ENCODE measurements at regions not wholly inside any gene's neighbourhood (a gene's known extent, or its start where the extent isn't known, plus 50 kb on each side); places are given as distances from the start of the nearest gene placed in this dataset.
"Not testable (repeated sequence)": the region's sequence is repeated elsewhere in the genome, so short reads cannot be mapped to it uniquely, and the experiment has no call there.

DNA sequence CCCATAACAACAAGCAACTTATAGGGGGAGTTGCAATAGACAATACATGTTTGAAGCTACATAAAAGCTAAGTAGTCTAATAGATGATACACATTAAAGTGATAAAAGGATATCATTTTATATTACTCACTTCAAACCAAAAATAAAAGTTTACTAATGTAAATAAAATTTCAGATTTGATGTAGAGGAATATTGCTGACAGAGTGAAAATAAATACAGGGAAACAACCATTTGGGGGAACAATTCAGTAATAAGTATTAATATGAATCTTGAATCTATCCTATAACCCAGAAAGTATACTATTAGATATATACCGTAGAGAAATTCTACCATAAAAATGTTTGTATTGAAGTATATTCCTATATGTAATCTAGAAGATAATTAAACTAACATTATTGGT is 1248.9 kb upstream of the EPHA6 start:
- no peaks in the 10 kb centered on the region for H3K9me3 ChIP-seq (ENCODE audit: insufficient read depth, low read length)
- no peaks in the 10 kb centered on the region for H4K20me1 ChIP-seq (ENCODE audit: low read depth, low read length)
- H2AFZ ChIP-seq (ENCODE audit: low read depth, low read length, severe bottlenecking) = no peak overlapping the region
- no peaks in the 10 kb centered on the region for H3F3A ChIP-seq (ENCODE audit: insufficient read depth)
- TF ChIP-seq, protein P1, sequence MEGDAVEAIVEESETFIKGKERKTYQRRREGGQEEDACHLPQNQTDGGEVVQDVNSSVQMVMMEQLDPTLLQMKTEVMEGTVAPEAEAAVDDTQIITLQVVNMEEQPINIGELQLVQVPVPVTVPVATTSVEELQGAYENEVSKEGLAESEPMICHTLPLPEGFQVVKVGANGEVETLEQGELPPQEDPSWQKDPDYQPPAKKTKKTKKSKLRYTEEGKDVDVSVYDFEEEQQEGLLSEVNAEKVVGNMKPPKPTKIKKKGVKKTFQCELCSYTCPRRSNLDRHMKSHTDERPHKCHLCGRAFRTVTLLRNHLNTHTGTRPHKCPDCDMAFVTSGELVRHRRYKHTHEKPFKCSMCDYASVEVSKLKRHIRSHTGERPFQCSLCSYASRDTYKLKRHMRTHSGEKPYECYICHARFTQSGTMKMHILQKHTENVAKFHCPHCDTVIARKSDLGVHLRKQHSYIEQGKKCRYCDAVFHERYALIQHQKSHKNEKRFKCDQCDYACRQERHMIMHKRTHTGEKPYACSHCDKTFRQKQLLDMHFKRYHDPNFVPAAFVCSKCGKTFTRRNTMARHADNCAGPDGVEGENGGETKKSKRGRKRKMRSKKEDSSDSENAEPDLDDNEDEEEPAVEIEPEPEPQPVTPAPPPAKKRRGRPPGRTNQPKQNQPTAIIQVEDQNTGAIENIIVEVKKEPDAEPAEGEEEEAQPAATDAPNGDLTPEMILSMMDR (IDR thresholded peaks at IDR 0.05; ENCODE audit: insufficient read depth, low read length, poor library complexity, severe bottlenecking) = no peak
- no peak for TF ChIP-seq EZH2phosphoT487 (conservative IDR thresholded peaks at IDR 0.05; ENCODE audit: low read length)
- H3K4me2 ChIP-seq (ENCODE audit: low read depth, low read length, poor library complexity, severe bottlenecking) = no peak overlapping the region
- H3K4me3 ChIP-seq (ENCODE audit: insufficient read depth, low read length, poor library complexity, severe bottlenecking) = no peak overlapping the region
- H3K9me2 ChIP-seq (replicated peaks; ENCODE audit: insufficient read depth, low read length) = no peaks in the 10 kb centered on the region
- no peaks in the 10 kb centered on the region for H3K36me3 ChIP-seq (ENCODE audit: low read length)
- H3K27ac ChIP-seq (ENCODE audit: low read depth, low read length) = no peak overlapping the region
- H3K79me2 ChIP-seq (ENCODE audit: insufficient read depth, low read length) = no peaks in the 10 kb centered on the region
- no peak overlapping the region for H3K9ac ChIP-seq (ENCODE audit: low read length)
- no peaks in the 10 kb centered on the region for H3K27me3 ChIP-seq (ENCODE audit: low read length)

DNA sequence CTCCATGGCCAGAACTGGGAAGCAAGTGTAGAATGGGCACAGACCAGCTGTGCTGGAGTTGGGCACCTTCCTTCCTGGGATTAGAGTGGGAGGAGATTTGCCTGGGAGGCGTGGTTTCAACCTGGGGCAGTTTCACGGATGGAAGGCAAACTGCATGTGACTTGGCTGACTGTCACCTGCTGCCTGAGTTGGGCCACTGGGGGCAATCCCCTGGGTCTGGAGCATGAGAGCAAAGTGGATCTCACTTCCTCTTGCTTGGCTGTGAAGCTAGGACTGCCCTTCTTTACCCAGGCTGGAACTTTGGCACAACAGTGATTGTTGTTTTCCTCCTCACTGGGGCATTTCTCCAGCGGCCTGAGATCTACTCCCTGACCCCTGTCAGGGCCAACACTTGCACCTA is 1247.0 kb upstream of the EPHA6 start:
- no peak for TF ChIP-seq EZH2phosphoT487 (conservative IDR thresholded peaks at IDR 0.05; ENCODE audit: low read length)
- TF ChIP-seq, protein P1 (IDR thresholded peaks at IDR 0.05; ENCODE audit: insufficient read depth, low read length, poor library complexity, severe bottlenecking) = no peak

DNA sequence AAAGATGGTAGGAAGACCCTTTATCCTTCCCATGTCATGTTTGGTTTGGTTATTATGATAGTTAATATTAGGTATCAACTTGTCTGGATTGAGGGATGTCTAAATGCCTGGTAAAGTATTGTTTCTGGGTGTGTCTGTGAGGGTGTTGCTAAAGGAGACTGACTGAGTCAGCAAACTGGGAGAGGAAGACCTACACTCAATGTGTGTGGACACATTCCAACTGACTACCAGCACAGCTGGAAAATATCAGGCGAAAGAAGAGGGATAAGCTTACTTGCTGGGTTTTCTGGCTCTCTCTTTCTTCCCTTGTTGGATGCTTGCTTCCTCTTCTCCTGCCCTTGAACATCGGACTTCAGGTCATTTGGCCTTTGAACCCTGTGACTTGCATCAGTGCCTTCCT is 1227.6 kb upstream of the EPHA6 start:
- Histone ChIP-seq H3K36me3 (ENCODE audit: low read length) (no peaks in the 10 kb centered on the region), H3K27me3 (ENCODE audit: low read length) (no peaks in the 10 kb centered on the region), H3K4me3 (ENCODE audit: insufficient read depth, low read length, poor library complexity, severe bottlenecking) (no peak overlapping the region), H3K4me2 (ENCODE audit: low read depth, low read length, poor library complexity, severe bottlenecking) (no peak overlapping the region), H3K9me2 (replicated peaks; ENCODE audit: insufficient read depth, low read length) (no peaks in the 10 kb centered on the region), H2AFZ (ENCODE audit: low read depth, low read length, severe bottlenecking) (no peak overlapping the region), H3K79me2 (ENCODE audit: insufficient read depth, low read length) (no peaks in the 10 kb centered on the region), H3K27ac (ENCODE audit: low read depth, low read length) (no peak overlapping the region), H3K9ac (ENCODE audit: low read length) (no peak overlapping the region), H3K9me3 (ENCODE audit: insufficient read depth, low read length) (no peaks in the 10 kb centered on the region), H4K20me1 (ENCODE audit: low read depth, low read length) (no peaks in the 10 kb centered on the region), H3F3A (ENCODE audit: insufficient read depth) (no peaks in the 10 kb centered on the region)
- TF ChIP-seq, protein P1 (IDR thresholded peaks at IDR 0.05; ENCODE audit: insufficient read depth, low read length, poor library complexity, severe bottlenecking) = no peak
- TF ChIP-seq EZH2phosphoT487 (conservative IDR thresholded peaks at IDR 0.05; ENCODE audit: low read length) = no peak

More for the DNA sequence above, 1247.0 kb upstream of the EPHA6 start:
- Histone ChIP-seq H3F3A (ENCODE audit: insufficient read depth) (no peaks in the 10 kb centered on the region), H3K9me3 (ENCODE audit: insufficient read depth, low read length) (no peaks in the 10 kb centered on the region), H3K4me2 (ENCODE audit: low read depth, low read length, poor library complexity, severe bottlenecking) (no peak overlapping the region), H4K20me1 (ENCODE audit: low read depth, low read length) (no peaks in the 10 kb centered on the region), H3K9ac (ENCODE audit: low read length) (no peak overlapping the region), H3K9me2 (replicated peaks; ENCODE audit: insufficient read depth, low read length) (no peaks in the 10 kb centered on the region), H3K4me3 (ENCODE audit: insufficient read depth, low read length, poor library complexity, severe bottlenecking) (no peak overlapping the region), H3K27me3 (ENCODE audit: low read length) (no peaks in the 10 kb centered on the region), H3K36me3 (ENCODE audit: low read length) (no peaks in the 10 kb centered on the region), H2AFZ (ENCODE audit: low read depth, low read length, severe bottlenecking) (no peak overlapping the region), H3K79me2 (ENCODE audit: insufficient read depth, low read length) (no peaks in the 10 kb centered on the region), H3K27ac (ENCODE audit: low read depth, low read length) (no peak overlapping the region)

DNA sequence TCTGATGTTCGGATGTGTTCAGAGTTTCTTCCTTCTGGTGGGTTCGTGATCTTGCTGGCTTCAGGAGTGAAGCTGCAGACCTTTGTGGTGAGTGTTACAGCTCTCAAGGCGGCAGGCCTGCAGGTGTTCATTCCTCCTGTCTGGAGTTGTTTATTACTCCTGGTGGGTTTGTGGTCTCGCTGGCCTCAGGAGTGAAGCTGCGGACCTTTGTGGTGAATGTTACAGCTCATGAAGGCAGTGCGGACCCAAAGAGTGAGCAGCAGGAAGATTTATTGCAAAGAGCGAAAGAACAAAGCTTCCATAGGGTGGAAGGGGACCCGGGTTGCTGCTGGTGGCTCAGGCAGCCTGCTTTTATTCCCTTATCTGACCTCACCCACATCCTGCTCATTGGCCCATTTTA is 1226.8 kb upstream of the EPHA6 start:
- not testable (repeated sequence) for H3K27me3 ChIP-seq (ENCODE audit: low read length); H3K4me2 ChIP-seq (ENCODE audit: low read depth, low read length, poor library complexity, severe bottlenecking); H3K4me3 ChIP-seq (ENCODE audit: insufficient read depth, low read length, poor library complexity, severe bottlenecking); H3K36me3 ChIP-seq (ENCODE audit: low read length); H3F3A ChIP-seq (ENCODE audit: insufficient read depth); H3K9me3 ChIP-seq (ENCODE audit: insufficient read depth, low read length); H3K79me2 ChIP-seq (ENCODE audit: insufficient read depth, low read length); H3K9ac ChIP-seq (ENCODE audit: low read length); H3K9me2 ChIP-seq (replicated peaks; ENCODE audit: insufficient read depth, low read length); H4K20me1 ChIP-seq (ENCODE audit: low read depth, low read length); H3K27ac ChIP-seq (ENCODE audit: low read depth, low read length); H2AFZ ChIP-seq (ENCODE audit: low read depth, low read length, severe bottlenecking)
